ENCODE measurements at regions not wholly inside any gene's neighbourhood (a gene's known extent, or its start where the extent isn't known, plus 50 kb on each side); places are given as distances from the start of the nearest gene placed in this dataset.
"Not testable (repeated sequence)": the region's sequence is repeated elsewhere in the genome, so short reads cannot be mapped to it uniquely, and the experiment has no call there.

DNA sequence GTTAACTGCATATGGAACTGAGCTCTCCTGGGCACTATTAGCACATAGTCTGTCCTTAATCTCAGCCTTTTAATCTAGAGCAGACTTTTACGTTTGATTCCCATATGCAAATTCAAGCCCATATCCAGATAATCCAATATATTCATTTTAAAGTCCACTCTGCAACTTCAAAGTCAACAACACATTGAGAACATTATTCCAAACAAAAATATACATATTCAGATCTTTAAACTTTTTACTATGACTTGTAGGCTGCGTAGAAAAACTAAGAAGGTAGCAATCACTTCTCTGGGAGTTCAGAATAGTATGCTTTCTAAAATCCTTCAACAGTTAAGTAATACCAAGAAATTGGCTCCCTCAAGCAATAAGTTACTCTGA, 499.4 kb downstream of the SPATA31D1 start:
- no peak overlapping the region for H3K4me3 ChIP-seq (ENCODE audit: low read length)
- TF ChIP-seq, protein P1, sequence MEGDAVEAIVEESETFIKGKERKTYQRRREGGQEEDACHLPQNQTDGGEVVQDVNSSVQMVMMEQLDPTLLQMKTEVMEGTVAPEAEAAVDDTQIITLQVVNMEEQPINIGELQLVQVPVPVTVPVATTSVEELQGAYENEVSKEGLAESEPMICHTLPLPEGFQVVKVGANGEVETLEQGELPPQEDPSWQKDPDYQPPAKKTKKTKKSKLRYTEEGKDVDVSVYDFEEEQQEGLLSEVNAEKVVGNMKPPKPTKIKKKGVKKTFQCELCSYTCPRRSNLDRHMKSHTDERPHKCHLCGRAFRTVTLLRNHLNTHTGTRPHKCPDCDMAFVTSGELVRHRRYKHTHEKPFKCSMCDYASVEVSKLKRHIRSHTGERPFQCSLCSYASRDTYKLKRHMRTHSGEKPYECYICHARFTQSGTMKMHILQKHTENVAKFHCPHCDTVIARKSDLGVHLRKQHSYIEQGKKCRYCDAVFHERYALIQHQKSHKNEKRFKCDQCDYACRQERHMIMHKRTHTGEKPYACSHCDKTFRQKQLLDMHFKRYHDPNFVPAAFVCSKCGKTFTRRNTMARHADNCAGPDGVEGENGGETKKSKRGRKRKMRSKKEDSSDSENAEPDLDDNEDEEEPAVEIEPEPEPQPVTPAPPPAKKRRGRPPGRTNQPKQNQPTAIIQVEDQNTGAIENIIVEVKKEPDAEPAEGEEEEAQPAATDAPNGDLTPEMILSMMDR (conservative IDR thresholded peaks at IDR 0.05; ENCODE audit: low read depth, low read length) = no peak
- DNase-seq (ENCODE audit: low read depth) = no peak

DNA sequence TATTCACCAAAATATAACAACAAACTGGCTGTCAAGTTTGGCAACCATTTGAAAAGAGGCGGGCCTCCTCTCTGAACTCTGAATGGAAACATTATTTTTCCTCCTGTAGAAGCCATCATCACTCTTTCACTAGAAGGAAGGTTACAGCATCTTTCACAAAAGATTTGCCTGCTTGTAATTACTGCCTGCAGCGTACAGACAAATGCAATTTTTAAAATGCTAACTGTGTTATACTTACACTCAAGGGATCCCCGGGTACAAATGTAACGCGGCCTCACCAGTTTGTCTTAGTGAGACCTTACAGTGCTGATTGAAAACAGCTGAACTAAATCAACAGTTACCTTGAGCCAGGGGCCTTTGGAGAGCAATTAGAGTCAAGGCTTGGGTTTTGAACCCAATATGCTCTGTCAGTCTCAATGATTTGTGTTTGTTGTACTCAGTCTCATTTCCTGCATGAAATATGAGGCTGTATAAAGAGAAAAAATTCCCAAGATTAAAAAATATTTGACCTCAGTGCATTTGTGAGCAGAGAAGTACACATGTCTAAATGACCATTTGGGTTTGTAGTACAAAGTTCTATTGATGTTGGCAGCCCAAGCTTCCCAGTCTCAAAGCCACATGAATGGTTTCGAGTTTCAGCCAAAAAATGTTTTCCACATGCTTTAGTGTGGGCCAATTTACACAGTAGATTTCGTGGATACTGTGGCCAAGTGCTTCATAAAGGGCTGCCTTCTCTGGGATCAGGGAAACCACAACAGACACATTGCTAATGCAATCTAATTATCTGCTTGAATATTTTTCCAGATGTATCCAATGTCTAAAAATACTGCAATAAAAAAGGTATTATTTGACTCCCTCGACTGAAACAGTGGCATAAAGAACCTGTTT, 500.0 kb downstream of the SPATA31D1 start:
- DNase-seq (ENCODE audit: low read depth) = peak; percentile 87
- TF ChIP-seq, protein P1 (conservative IDR thresholded peaks at IDR 0.05; ENCODE audit: low read depth, low read length) = no peak
- no peak overlapping the region for H3K4me3 ChIP-seq (ENCODE audit: low read length)

DNA sequence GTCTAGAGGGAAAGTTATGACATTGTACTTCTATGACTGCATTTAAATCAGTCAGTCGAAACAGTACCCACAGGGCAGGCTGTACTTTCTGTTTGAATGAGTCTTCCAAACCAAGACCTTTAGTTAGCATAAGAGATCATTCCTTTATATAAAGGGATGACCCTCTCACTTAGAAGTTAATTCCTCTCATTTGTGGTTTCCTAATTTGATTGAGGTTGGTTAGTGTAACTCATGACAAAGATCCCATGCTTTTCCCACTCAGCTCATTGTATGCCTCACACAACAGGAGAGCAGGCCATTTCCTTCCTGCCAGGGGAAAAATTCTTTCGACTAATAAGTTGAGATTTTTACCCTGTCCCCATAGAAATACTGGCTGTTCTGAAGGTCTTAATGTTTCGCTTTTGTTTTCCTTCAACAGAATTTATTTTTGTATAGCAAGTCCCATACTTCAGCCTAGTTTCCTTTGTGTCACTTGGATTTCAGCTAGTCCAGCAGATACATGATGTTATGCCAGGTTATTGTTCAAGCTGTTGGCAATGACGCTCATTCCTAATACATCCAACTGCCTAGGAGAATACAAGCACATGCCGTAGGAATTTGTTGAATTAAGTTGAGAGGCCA, 500.7 kb downstream of the SPATA31D1 start:
- TF ChIP-seq, protein P1 (conservative IDR thresholded peaks at IDR 0.05; ENCODE audit: low read depth, low read length) = no peak
- DNase-seq (ENCODE audit: low read depth) = no peak
- no peak overlapping the region for H3K4me3 ChIP-seq (ENCODE audit: low read length)

DNA sequence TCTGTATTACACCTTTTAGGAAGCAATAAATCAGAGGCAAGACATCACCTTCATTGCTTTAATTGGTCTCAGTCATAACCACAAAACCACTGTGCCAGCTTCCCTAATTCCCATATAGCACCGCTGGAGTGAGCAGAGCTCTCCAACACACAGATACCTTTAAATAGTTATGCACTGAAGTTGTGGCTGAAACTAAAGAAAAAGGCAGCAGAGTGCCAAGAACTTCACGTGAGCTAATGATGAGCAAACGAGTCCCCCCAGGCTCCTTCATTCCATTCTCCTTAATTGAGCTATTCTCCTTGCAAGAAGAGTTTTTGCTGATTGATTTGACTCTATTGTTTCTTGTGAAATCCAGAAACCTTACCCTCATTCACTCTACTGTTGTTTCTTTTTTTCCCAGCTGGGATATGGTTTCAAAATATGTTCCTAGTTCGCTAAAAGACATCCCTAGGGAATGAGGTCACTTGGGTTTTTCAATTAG, 501.5 kb downstream of the SPATA31D1 start:
- DNase-seq (ENCODE audit: low read depth) = no peak
- TF ChIP-seq, protein P1 (conservative IDR thresholded peaks at IDR 0.05; ENCODE audit: low read depth, low read length) = no peak
- H3K4me3 ChIP-seq (ENCODE audit: low read length) = no peak overlapping the region

DNA sequence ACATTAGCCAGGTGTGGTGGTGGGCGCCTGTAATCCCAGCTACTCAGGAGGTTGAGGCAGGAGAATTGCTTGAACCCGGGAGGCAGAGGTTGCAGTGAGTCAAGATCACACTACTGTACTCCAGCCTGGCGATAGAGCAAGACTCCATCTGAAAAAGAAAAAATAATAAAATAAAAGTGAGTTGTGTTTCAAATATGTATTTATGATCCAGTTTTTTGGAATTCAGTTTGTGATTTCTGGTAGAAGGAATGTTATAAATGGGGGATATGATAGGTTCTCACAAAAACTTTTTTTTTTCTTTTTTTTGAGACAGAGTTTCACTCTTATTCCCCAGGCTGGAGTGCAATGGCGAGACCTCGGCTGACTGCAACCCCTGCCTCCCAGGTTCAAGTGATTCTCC, 502.2 kb downstream of the SPATA31D1 start:
- not testable (repeated sequence) for DNase-seq (ENCODE audit: low read depth); H3K4me3 ChIP-seq (ENCODE audit: low read length)

DNA sequence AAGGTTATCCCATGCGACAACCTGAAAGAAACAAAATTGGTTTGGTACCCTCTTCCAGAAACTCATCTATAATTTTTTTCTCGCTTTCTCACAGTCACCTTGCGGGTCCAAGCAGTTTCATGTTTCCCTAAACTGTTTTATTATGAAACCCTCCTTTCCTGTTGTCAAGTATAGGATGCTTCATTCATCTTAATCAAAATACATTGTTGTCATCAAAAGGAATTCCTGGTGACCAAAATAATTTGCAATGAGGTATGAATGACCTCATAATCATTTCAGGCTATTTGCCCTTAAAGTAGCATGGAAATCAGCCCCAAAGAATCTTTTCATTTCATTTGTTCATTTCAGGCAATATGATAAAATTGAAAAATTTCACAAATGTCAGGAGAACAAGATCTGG, 503.0 kb downstream of the SPATA31D1 start:
- no peak overlapping the region for H3K4me3 ChIP-seq (ENCODE audit: low read length)
- TF ChIP-seq, protein P1 (conservative IDR thresholded peaks at IDR 0.05; ENCODE audit: low read depth, low read length) = no peak
- no peak for DNase-seq (ENCODE audit: low read depth)

DNA sequence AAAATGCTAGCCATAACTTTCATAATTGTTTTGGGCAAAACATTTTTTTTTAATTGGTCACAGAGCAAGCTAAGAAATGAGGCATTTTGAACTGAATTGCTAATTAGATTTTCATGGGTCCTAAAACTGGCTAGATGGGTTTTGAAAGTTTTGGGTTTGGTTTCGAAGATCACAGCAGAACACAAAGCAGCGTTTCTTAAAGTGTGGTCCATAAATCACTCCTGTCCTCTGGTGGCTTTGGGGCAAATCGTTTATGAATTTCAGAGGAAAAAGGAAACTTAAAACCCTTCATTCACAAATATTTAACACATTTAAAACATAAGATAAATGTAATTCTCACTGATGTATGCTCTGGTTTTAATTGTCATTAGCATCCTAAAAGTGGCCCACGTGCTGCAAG, 503.7 kb downstream of the SPATA31D1 start:
- TF ChIP-seq, protein P1 (conservative IDR thresholded peaks at IDR 0.05; ENCODE audit: low read depth, low read length) = no peak
- H3K4me3 ChIP-seq (ENCODE audit: low read length) = no peak overlapping the region
- DNase-seq (ENCODE audit: low read depth) = no peak
